Psoas muscle (tissue), 7 donors: ENCODE measurements at regions not wholly inside any gene's neighbourhood (a gene's known extent, or its start where the extent isn't known, plus 50 kb on each side); places are given as distances from the start of the nearest gene placed in this dataset.

Experiments used
- ATAC-seq, 4 donors: fragments of 200-7000 bp; cut with Tn5 transposase; one replicate each; pipeline ENCODE4 v1.9.1; 2020; ENCODE audit warnings: moderate library complexity in 3 of 4, mild to moderate bottlenecking in 2 of 4
- DNase-seq, 2 donors: peaks; one replicate each; pipeline ENCODE4 v3.0.0-alpha.2; 2020
- H3K27ac ChIP-seq: fragments of 200-600 bp; one replicate; pipeline ENCODE4 v1.8.0; 2022
- H3K27me3 ChIP-seq, 3 donors: fragments of 200-600 bp in 1 of 3; one replicate each; pipeline versions ENCODE4 v1.6.1 to v1.8.0; 2013 to 2022; ENCODE audit warnings: low read length in 2 of 3, mild to moderate bottlenecking in 2 of 3, moderate library complexity in 1 of 3; ENCODE audit not compliant: insufficient read depth in 3 of 3
- H3K36me3 ChIP-seq, 2 donors: fragments of 200-600 bp in 1 of 2; one replicate each; pipeline versions ENCODE4 v1.6.1 to v1.8.0; 2013 to 2022; ENCODE audit warnings: low read depth in 1 of 2, mild to moderate bottlenecking in 1 of 2, moderate library complexity in 1 of 2; ENCODE audit not compliant: insufficient read depth in 1 of 2
- H3K4me1 ChIP-seq: fragments of 200-600 bp; one replicate; pipeline ENCODE4 v1.8.0; 2022
- H3K4me3 ChIP-seq: fragments of 200-600 bp; one replicate; pipeline ENCODE4 v1.8.0; 2022; ENCODE audit warnings: mild to moderate bottlenecking
- H3K9me3 ChIP-seq: fragments of 200-600 bp; one replicate; pipeline ENCODE4 v1.8.0; 2022
- CTCF ChIP-seq: fragments of 200-600 bp; IDR thresholded peaks from one replicate; pipeline ENCODE4 v1.8.0; 2022; ENCODE audit warnings: antibody characterized with exemption
- WGBS, 3 donors: extraction: QIAGEN DNeasy Blood & Tissue Kit; methylation state at CpG; one replicate each; pipeline versions ENCODE4 v1.1.6 to v1.1.7; 2013; 5-methylcytosine and 5-hydroxymethylcytosine counted together
- intact Hi-C, 2 donors: fragments of 100-400 bp; cut with DNase I; formaldehyde crosslinking; loops; one replicate each; pipeline versions ENCODE4 v1.11.0 to v1.14.2; 2022
- donor health status: healthy with polysubstance abuse.
- donor health status: DM: no; HTN: no; CAD: no; lungs with moderate emphysema.
- donor health status: Bipolar disorder and iron deficiency.
- donor health status: healthy.
- donor health status: DM: yes; HTN: yes; CAD: no.
- donor health status: DM: no; HTN: no; CAD: no.
- donor health status: DM: yes; HTN: yes; CAD: no.

DNA sequence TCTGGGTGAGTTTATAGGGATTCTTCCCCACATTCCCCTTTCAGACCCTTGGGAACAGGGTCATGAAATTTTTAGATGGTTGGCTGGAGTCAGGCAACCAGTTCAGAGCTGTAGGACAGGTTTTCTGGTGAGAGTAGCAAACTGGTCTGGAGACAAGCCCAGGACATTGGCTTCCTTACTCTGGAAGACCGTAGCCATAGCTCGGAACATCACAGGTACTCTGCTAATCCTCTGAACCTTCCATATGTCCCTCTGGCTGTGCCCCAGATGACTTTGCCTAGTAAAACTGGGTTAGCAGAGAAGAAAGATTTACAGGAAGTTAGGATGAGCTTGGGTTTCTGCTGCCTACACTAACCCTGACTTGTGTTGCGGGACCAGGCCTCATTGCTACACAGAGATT, 104.5 kb upstream of the MKLN1 start:
- intact Hi-C loops: no loop called here
- Histone ChIP-seq H3K4me3 (no peak overlapping the region), H3K9me3 (no peaks in the 10 kb centered on the region), H3K27me3 (no peaks in the 10 kb centered on the region), H3K36me3 (no peaks in the 10 kb centered on the region), H3K27ac (no peak overlapping the region), H3K4me1 (peaks cover 11% of the 10 kb centered on the region)
- WGBS, 3 donors: 64 to 98% (median 86%) methylated on average over 3 of the region's 3 CpGs
- no peak for TF ChIP-seq CTCF
- DNase-seq (no peak), ATAC-seq (peak in 1 of 4 donors; percentile 31)

GRCh38 chr7:131224996-131225395, 102.7 kb upstream of the MKLN1 start:
- intact Hi-C loops: no loop called here
- peak in 1 of 4 donors; percentile 43 for ATAC-seq
- Histone ChIP-seq H3K36me3 (no peaks in the 10 kb centered on the region), H3K4me3 (no peak overlapping the region), H3K27me3 (no peaks in the 10 kb centered on the region), H3K27ac (no peak overlapping the region), H3K9me3 (no peaks in the 10 kb centered on the region), H3K4me1 (peaks cover 5% of the 10 kb centered on the region)
- WGBS, 3 donors: 79 to 87% (median 82%) methylated on average over 6 of the region's 6 CpGs
- TF ChIP-seq CTCF: no peak
- DNase-seq: no peak

DNA sequence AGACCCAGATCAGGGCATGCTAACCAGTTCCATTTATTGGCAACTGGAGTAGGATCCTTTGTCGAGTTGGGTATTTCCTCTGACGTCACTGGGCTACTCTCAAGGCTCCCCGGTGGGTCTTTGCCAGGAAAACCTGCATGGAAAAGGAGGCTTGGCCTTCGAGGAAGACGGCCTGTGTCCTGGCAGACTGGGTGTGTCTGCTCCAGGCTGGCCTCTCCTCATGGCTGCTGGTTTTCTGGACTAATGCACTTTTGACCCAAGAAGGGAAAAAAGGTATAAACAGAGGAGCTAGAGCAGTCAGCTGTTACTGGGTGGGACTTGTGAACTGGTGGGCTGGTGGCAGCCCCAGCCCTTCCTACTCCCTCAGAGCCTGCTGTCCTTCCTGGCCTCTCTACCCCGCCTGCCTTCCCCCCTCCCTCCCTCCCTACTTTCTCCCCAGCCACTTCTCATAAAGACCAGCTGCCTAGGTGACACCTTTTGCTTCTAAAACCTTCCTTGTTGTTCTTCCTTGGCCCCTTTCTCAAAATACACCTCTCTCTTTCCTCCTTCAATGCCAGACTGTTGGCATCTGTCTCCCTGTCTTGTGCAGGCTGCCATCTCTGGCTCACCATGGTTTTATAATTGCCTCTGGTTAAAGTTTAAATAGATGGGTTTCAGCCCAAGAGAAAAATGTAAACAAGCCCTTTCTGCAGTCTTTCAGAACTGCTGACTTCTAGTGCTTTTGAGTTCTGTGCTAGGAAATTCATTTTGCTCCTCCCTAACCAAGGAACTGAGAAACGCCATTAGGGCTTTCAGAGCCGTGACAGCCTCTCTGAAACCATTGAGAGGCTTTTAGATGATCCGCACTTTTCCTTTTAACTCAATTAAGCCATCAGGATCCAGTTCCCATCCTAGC, 101.8 kb upstream of the MKLN1 start:
- Histone ChIP-seq H3K27me3 (no peaks in the 10 kb centered on the region), H3K36me3 (no peaks in the 10 kb centered on the region), H3K27ac (no peak overlapping the region), H3K9me3 (no peaks in the 10 kb centered on the region), H3K4me1 (peaks cover 5% of the 10 kb centered on the region), H3K4me3 (no peak overlapping the region)
- 49 to 56% (median 49%) methylated on average over 9 of the region's 9 CpGs for WGBS, 3 donors
- peak in 1 of 2 donors; percentile 37 for DNase-seq
- intact Hi-C loops: no loop called here
- ATAC-seq: peak in 2 of 4 donors; percentile 43 to 55
- no peak for TF ChIP-seq CTCF

GRCh38 chr7:131226514-131226865, 101.2 kb upstream of the MKLN1 start:
- ATAC-seq: no peak
- no peak for DNase-seq
- peaks cover 5% of the 10 kb centered on the region for H3K4me1 ChIP-seq
- no peak for TF ChIP-seq CTCF
- H3K4me3 ChIP-seq: no peak overlapping the region
- intact Hi-C loops: no loop called here
- H3K27me3 ChIP-seq: no peaks in the 10 kb centered on the region
- H3K27ac ChIP-seq: no peak overlapping the region
- H3K36me3 ChIP-seq: no peaks in the 10 kb centered on the region
- no peaks in the 10 kb centered on the region for H3K9me3 ChIP-seq
